ENCODE measurements at regions not wholly inside any gene's neighbourhood (a gene's known extent, or its start where the extent isn't known, plus 50 kb on each side); places are given as distances from the start of the nearest gene placed in this dataset.

DNA sequence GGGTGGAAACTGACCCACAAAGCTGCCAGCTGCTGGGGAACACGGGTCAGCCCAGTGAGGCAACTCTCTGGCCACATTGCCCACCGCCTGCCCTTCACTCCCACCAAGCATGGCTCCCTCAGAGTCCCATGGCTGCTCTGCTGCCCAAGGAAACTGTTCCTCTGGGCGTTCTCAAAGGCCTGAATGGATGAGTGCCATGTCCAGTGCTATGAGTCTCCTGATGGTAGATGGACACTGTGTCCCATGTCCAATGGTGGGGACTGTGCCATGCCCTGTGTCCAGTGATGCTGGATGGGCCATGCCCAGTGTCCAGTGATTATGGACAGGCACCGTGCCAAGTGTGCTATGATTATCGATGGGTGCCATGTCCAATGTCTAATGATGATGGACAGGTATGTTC, 88.8 kb downstream of the ANKRD10 start:
- H3K27ac Mint-ChIP-seq = no peak overlapping the region
- no peak overlapping the region for H3K4me3 ChIP-seq (ENCODE audit: low read length)
- H3K9me3 Mint-ChIP-seq = peaks cover 4% of the 10 kb centered on the region
- WGBS, 2 experiments (ENCODE audit: insufficient coverage in 1 of 2, insufficient read length in 1 of 2) = 90 to 92% methylated on average over 4 to 5 of the region's 5 CpGs
- no peak overlapping the region for H3K9ac ChIP-seq (ENCODE audit: extremely low read depth, low read length, poor library complexity, severe bottlenecking)
- H3K9me3 ChIP-seq (ENCODE audit: control insufficient read depth, low read length) = no peaks in the 10 kb centered on the region
- no peaks in the 10 kb centered on the region for H3K4me1 ChIP-seq (ENCODE audit: control insufficient read depth, insufficient read depth, low read length)
- peaks cover 4% of the 10 kb centered on the region for H3K4me1 Mint-ChIP-seq
- no peak overlapping the region for H3K4me3 Mint-ChIP-seq
- H3K36me3 ChIP-seq (ENCODE audit: control insufficient read depth, insufficient read depth, low read length) = no peaks in the 10 kb centered on the region
- H3K36me3 Mint-ChIP-seq (ENCODE audit: low read depth) = no peaks in the 10 kb centered on the region
- no peak overlapping the region for H3K27ac ChIP-seq (ENCODE audit: low read depth, low read length)
- peak; percentile 7 for DNase-seq
- no peaks in the 10 kb centered on the region for H3K27me3 Mint-ChIP-seq (ENCODE audit: insufficient read depth)
- TF ChIP-seq, protein P1, sequence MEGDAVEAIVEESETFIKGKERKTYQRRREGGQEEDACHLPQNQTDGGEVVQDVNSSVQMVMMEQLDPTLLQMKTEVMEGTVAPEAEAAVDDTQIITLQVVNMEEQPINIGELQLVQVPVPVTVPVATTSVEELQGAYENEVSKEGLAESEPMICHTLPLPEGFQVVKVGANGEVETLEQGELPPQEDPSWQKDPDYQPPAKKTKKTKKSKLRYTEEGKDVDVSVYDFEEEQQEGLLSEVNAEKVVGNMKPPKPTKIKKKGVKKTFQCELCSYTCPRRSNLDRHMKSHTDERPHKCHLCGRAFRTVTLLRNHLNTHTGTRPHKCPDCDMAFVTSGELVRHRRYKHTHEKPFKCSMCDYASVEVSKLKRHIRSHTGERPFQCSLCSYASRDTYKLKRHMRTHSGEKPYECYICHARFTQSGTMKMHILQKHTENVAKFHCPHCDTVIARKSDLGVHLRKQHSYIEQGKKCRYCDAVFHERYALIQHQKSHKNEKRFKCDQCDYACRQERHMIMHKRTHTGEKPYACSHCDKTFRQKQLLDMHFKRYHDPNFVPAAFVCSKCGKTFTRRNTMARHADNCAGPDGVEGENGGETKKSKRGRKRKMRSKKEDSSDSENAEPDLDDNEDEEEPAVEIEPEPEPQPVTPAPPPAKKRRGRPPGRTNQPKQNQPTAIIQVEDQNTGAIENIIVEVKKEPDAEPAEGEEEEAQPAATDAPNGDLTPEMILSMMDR (conservative IDR thresholded peaks at IDR 0.05) = no peak
- H3K27me3 ChIP-seq (ENCODE audit: control insufficient read depth, insufficient read depth, low read length, poor library complexity, severe bottlenecking) = no peaks in the 10 kb centered on the region

DNA sequence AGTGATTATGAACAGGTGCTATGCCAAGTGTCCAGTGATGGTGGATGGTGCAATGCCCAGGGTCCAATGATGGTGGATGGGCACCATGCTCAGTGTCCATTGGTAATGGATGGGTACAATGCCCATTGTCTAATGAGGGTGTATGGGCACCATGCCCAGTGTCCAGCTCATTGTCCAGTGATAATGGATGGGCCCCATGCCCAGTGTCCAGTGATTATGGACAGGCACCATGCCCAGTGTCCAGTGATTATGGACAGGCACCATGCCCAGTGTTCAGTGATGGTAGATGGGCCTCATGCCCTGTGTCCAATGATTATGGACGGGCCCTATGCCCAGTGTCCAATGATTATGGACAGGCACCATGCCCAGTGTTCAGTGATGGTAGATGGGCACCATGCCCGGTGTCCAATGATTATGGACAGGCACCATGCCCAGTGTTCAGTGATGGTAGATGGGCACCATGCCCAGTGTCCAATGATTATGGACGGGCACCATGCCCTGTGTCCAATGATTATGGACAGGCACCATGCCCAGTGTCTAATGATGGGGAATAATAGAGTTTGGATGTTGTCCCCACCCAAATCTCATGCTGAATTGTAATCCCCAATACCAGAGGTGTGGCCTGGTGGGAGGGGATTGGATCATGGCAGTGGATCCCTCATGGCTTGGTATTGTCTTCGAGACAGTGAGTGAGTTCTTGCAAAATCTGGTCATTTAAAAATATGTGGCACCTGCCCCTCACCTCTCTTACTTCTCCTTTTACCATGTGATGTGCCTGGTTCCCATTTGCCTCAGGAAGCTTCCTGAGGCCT, 87.8 kb downstream of the ANKRD10 start:
- H3K4me1 ChIP-seq (ENCODE audit: control insufficient read depth, insufficient read depth, low read length) = no peaks in the 10 kb centered on the region
- TF ChIP-seq, protein P1 (conservative IDR thresholded peaks at IDR 0.05) = no peak
- Mint-ChIP-seq H3K4me3 (no peak overlapping the region), H3K9me3 (peaks cover 3% of the 10 kb centered on the region), H3K27me3 (ENCODE audit: insufficient read depth) (no peaks in the 10 kb centered on the region), H3K27ac (no peak overlapping the region), H3K36me3 (ENCODE audit: low read depth) (no peaks in the 10 kb centered on the region), H3K4me1 (peaks cover 6% of the 10 kb centered on the region)
- H3K27me3 ChIP-seq (ENCODE audit: control insufficient read depth, insufficient read depth, low read length, poor library complexity, severe bottlenecking) = no peaks in the 10 kb centered on the region
- no peak for DNase-seq
- no peak overlapping the region for H3K9ac ChIP-seq (ENCODE audit: extremely low read depth, low read length, poor library complexity, severe bottlenecking)
- no peak overlapping the region for H3K4me3 ChIP-seq (ENCODE audit: low read length)
- no peaks in the 10 kb centered on the region for H3K9me3 ChIP-seq (ENCODE audit: control insufficient read depth, low read length)
- no peaks in the 10 kb centered on the region for H3K36me3 ChIP-seq (ENCODE audit: control insufficient read depth, insufficient read depth, low read length)
- H3K27ac ChIP-seq (ENCODE audit: low read depth, low read length) = no peak overlapping the region
- 87 to 90% methylated on average over 2 to 4 of the region's 4 CpGs for WGBS, 2 experiments (ENCODE audit: insufficient coverage in 1 of 2, insufficient read length in 1 of 2)

Data from endodermal cell (in vitro differentiated cells).